ENCODE measurements at regions not wholly inside any gene's neighbourhood (a gene's known extent, or its start where the extent isn't known, plus 50 kb on each side); places are given as distances from the start of the nearest gene placed in this dataset.

- Mint-ChIP-seq H3K27me3 (ENCODE audit: low read depth) (no peaks in the 10 kb centered on the region), H3K27ac (no peak overlapping the region), H3K4me1 (no peaks in the 10 kb centered on the region), H3K4me3 (no peak overlapping the region), H3K36me3 (ENCODE audit: low read depth) (no peaks in the 10 kb centered on the region), H3K9me3 (peaks cover 20% of the 10 kb centered on the region)
- no peak for TF ChIP-seq CTCF (IDR thresholded peaks at IDR 0.05; ENCODE audit: unreplicated experiment in 3 of 3)
These were observed 70.2 kb upstream of the ZNF804A start for GRCh38 chr2:184528119-184528518.

- H3K27me3 Mint-ChIP-seq (ENCODE audit: low read depth) = peaks cover 3% of the 10 kb centered on the region
- peaks cover 20% of the 10 kb centered on the region for H3K9me3 Mint-ChIP-seq
- TF ChIP-seq CTCF (IDR thresholded peaks at IDR 0.05; ENCODE audit: unreplicated experiment in 3 of 3) = no peak
- no peaks in the 10 kb centered on the region for H3K36me3 Mint-ChIP-seq (ENCODE audit: low read depth)
- H3K4me3 Mint-ChIP-seq = no peak overlapping the region
- no peaks in the 10 kb centered on the region for H3K4me1 Mint-ChIP-seq
- H3K27ac Mint-ChIP-seq = no peak overlapping the region
These were observed 68.1 kb upstream of the ZNF804A start for GRCh38 chr2:184530239-184530638.

- Mint-ChIP-seq H3K4me3 (no peak overlapping the region), H3K36me3 (ENCODE audit: low read depth) (no peaks in the 10 kb centered on the region), H3K4me1 (no peaks in the 10 kb centered on the region)
These were observed 67.4 kb upstream of the ZNF804A start for GRCh38 chr2:184530959-184531358.

GRCh38 chr2:184532551-184532950 is 65.8 kb upstream of the ZNF804A start:
- Mint-ChIP-seq H3K27ac (no peak overlapping the region), H3K4me1 (no peaks in the 10 kb centered on the region), H3K4me3 (no peak overlapping the region), H3K27me3 (ENCODE audit: low read depth) (peaks cover 4% of the 10 kb centered on the region), H3K9me3 (peaks cover 16% of the 10 kb centered on the region), H3K36me3 (ENCODE audit: low read depth) (no peaks in the 10 kb centered on the region)
- no peak for TF ChIP-seq CTCF (IDR thresholded peaks at IDR 0.05; ENCODE audit: unreplicated experiment in 3 of 3)

More at GRCh38 chr2:184530959-184531358, 67.4 kb upstream of the ZNF804A start:
- Mint-ChIP-seq H3K27me3 (ENCODE audit: low read depth) (peaks cover 4% of the 10 kb centered on the region), H3K9me3 (peaks cover 20% of the 10 kb centered on the region), H3K27ac (no peak overlapping the region)
- TF ChIP-seq CTCF (IDR thresholded peaks at IDR 0.05; ENCODE audit: unreplicated experiment in 3 of 3) = no peak

- H3K27ac Mint-ChIP-seq = no peak overlapping the region
These were observed 63.3 kb upstream of the ZNF804A start for GRCh38 chr2:184534986-184535385.

More at GRCh38 chr2:184534986-184535385, 63.3 kb upstream of the ZNF804A start:
- Mint-ChIP-seq H3K36me3 (ENCODE audit: low read depth) (no peaks in the 10 kb centered on the region), H3K9me3 (peaks cover 3% of the 10 kb centered on the region), H3K4me1 (no peaks in the 10 kb centered on the region), H3K4me3 (no peak overlapping the region), H3K27me3 (ENCODE audit: low read depth) (peaks cover 4% of the 10 kb centered on the region)
- TF ChIP-seq CTCF (IDR thresholded peaks at IDR 0.05; ENCODE audit: unreplicated experiment in 3 of 3) = no peak

Measured in nephron (organoid).